NCI-H187 treated with DMSO at 0.1 percent for 48 hours (cell line): ENCODE measurements at regions not wholly inside any gene's neighbourhood (a gene's known extent, or its start where the extent isn't known, plus 50 kb on each side); places are given as distances from the start of the nearest gene placed in this dataset.

ENCODE experiments used
- DNase-seq: peaks from one replicate; lab custom pipeline; 2025; lab: John Stamatoyannopoulos, UW

- DNase-seq, result no peak
These were observed 419.3 kb upstream of the ADAMTS16 start for GRCh38 chr5:4720831-4721230.

GRCh38 chr5:4722886-4723285 lies 417.2 kb upstream of the ADAMTS16 start:
- no peak for DNase-seq

- DNase-seq, result no peak
These were observed 414.5 kb upstream of the ADAMTS16 start for GRCh38 chr5:4725594-4725993.

GRCh38 chr5:4730279-4730678 lies 409.9 kb upstream of the ADAMTS16 start:
- no peak for DNase-seq

GRCh38 chr5:4734348-4734747 lies 405.8 kb upstream of the ADAMTS16 start:
- no peak for DNase-seq

GRCh38 chr5:4735261-4735660 lies 404.9 kb upstream of the ADAMTS16 start:
- DNase-seq, result no peak

GRCh38 chr5:4737868-4738267 lies 402.3 kb upstream of the ADAMTS16 start:
- DNase-seq, result no peak

GRCh38 chr5:4738298-4738697 lies 401.8 kb upstream of the ADAMTS16 start:
- DNase-seq, result no peak

GRCh38 chr5:4740156-4740555 lies 400.0 kb upstream of the ADAMTS16 start:
- no peak for DNase-seq

GRCh38 chr5:4758550-4758949 lies 381.6 kb upstream of the ADAMTS16 start:
- peak; percentile 51 for DNase-seq

- no peak for DNase-seq
These were observed 381.1 kb upstream of the ADAMTS16 start for GRCh38 chr5:4758996-4759395.

- DNase-seq, result no peak
These were observed 377.8 kb upstream of the ADAMTS16 start for GRCh38 chr5:4762316-4762715.

GRCh38 chr5:4765411-4765810 lies 374.7 kb upstream of the ADAMTS16 start:
- no peak for DNase-seq

GRCh38 chr5:4766101-4766500 lies 374.0 kb upstream of the ADAMTS16 start:
- no peak for DNase-seq

GRCh38 chr5:4772591-4772990 lies 367.5 kb upstream of the ADAMTS16 start:
- no peak for DNase-seq

GRCh38 chr5:4773827-4774317 lies 366.3 kb upstream of the ADAMTS16 start:
- no peak for DNase-seq

- DNase-seq, result no peak
These were observed 362.7 kb upstream of the ADAMTS16 start for GRCh38 chr5:4777435-4777834.

- no peak for DNase-seq
These were observed 359.5 kb upstream of the ADAMTS16 start for GRCh38 chr5:4780633-4781032.

- DNase-seq, result no peak
These were observed 358.8 kb upstream of the ADAMTS16 start for GRCh38 chr5:4781299-4781698.

GRCh38 chr5:4785971-4786370 lies 354.2 kb upstream of the ADAMTS16 start:
- DNase-seq, result no peak

- no peak for DNase-seq
These were observed 342.7 kb upstream of the ADAMTS16 start for GRCh38 chr5:4797445-4797844.

- DNase-seq, result no peak
These were observed 338.1 kb upstream of the ADAMTS16 start for GRCh38 chr5:4802044-4802443.

- DNase-seq, result no peak
These were observed 335.3 kb upstream of the ADAMTS16 start for GRCh38 chr5:4804691-4805360.

GRCh38 chr5:4815002-4815401 lies 325.1 kb upstream of the ADAMTS16 start:
- no peak for DNase-seq
